ENCODE measurements at regions not wholly inside any gene's neighbourhood (a gene's known extent, or its start where the extent isn't known, plus 50 kb on each side); places are given as distances from the start of the nearest gene placed in this dataset.

GRCh38 chr2:106995556-106995955 lies 109.6 kb upstream of the ST6GAL2 start:
- Mint-ChIP-seq H3K4me1 (no peaks in the 10 kb centered on the region), H3K27me3 (no peaks in the 10 kb centered on the region), H3K4me3 (no peak overlapping the region), H3K36me3 (ENCODE audit: low read depth) (no peaks in the 10 kb centered on the region), H3K27ac (no peak overlapping the region), H3K9me3 (no peaks in the 10 kb centered on the region)
- DNase-seq = no peak
- intact Hi-C loops (cut with micrococcal nuclease) = no loop called here

- no peaks in the 10 kb centered on the region for H3K4me1 Mint-ChIP-seq
- no peaks in the 10 kb centered on the region for H3K9me3 Mint-ChIP-seq
- no peak for DNase-seq
- no peak overlapping the region for H3K4me3 Mint-ChIP-seq
- no peaks in the 10 kb centered on the region for H3K27me3 Mint-ChIP-seq
- intact Hi-C loops (cut with micrococcal nuclease) = no loop called here
- H3K27ac Mint-ChIP-seq = no peak overlapping the region
- no peaks in the 10 kb centered on the region for H3K36me3 Mint-ChIP-seq (ENCODE audit: low read depth)
Observed at GRCh38 chr2:106996171-106996769, 110.3 kb upstream of the ST6GAL2 start.

GRCh38 chr2:106997204-106997603 lies 111.2 kb upstream of the ST6GAL2 start:
- no peak for DNase-seq
- no peaks in the 10 kb centered on the region for H3K36me3 Mint-ChIP-seq (ENCODE audit: low read depth)
- H3K4me1 Mint-ChIP-seq = no peaks in the 10 kb centered on the region
- H3K27ac Mint-ChIP-seq = no peak overlapping the region
- H3K27me3 Mint-ChIP-seq = no peaks in the 10 kb centered on the region
- H3K9me3 Mint-ChIP-seq = no peaks in the 10 kb centered on the region
- intact Hi-C loops (cut with micrococcal nuclease) = no loop called here
- H3K4me3 Mint-ChIP-seq = no peak overlapping the region

GRCh38 chr2:107001062-107001461 lies 115.1 kb upstream of the ST6GAL2 start:
- Mint-ChIP-seq H3K9me3 (no peaks in the 10 kb centered on the region), H3K4me3 (no peak overlapping the region)

GRCh38 chr2:107001551-107001950 lies 115.6 kb upstream of the ST6GAL2 start:
- Mint-ChIP-seq H3K27ac (no peak overlapping the region), H3K36me3 (ENCODE audit: low read depth) (no peaks in the 10 kb centered on the region), H3K27me3 (no peaks in the 10 kb centered on the region), H3K9me3 (no peaks in the 10 kb centered on the region), H3K4me1 (no peaks in the 10 kb centered on the region), H3K4me3 (no peak overlapping the region)
- DNase-seq = no peak
- intact Hi-C loops (cut with micrococcal nuclease) = no loop called here

More at GRCh38 chr2:107001062-107001461, 115.1 kb upstream of the ST6GAL2 start:
- Mint-ChIP-seq H3K27ac (no peak overlapping the region), H3K4me1 (no peaks in the 10 kb centered on the region), H3K36me3 (ENCODE audit: low read depth) (no peaks in the 10 kb centered on the region), H3K27me3 (no peaks in the 10 kb centered on the region)
- DNase-seq = no peak
- intact Hi-C loops (cut with micrococcal nuclease) = no loop called here

GRCh38 chr2:107001964-107002696 lies 116.2 kb upstream of the ST6GAL2 start:
- Mint-ChIP-seq H3K36me3 (ENCODE audit: low read depth) (no peaks in the 10 kb centered on the region), H3K27me3 (no peaks in the 10 kb centered on the region), H3K4me3 (no peak overlapping the region), H3K4me1 (no peaks in the 10 kb centered on the region), H3K9me3 (no peaks in the 10 kb centered on the region), H3K27ac (no peak overlapping the region)
- no peak for DNase-seq
- intact Hi-C loops (cut with micrococcal nuclease) = no loop called here

- Mint-ChIP-seq H3K4me3 (no peak overlapping the region), H3K27ac (no peak overlapping the region), H3K9me3 (no peaks in the 10 kb centered on the region), H3K4me1 (no peaks in the 10 kb centered on the region), H3K36me3 (ENCODE audit: low read depth) (no peaks in the 10 kb centered on the region), H3K27me3 (no peaks in the 10 kb centered on the region)
- intact Hi-C loops (cut with micrococcal nuclease) = no loop called here
- no peak for DNase-seq
Observed at GRCh38 chr2:107002735-107003134, 116.8 kb upstream of the ST6GAL2 start.

- Mint-ChIP-seq H3K27me3 (no peaks in the 10 kb centered on the region), H3K36me3 (ENCODE audit: low read depth) (no peaks in the 10 kb centered on the region), H3K9me3 (no peaks in the 10 kb centered on the region), H3K27ac (no peak overlapping the region), H3K4me1 (no peaks in the 10 kb centered on the region), H3K4me3 (no peak overlapping the region)
- no peak for DNase-seq
- intact Hi-C loops (cut with micrococcal nuclease) = no loop called here
Observed at GRCh38 chr2:107005853-107006252, 119.9 kb upstream of the ST6GAL2 start.

- intact Hi-C loops (cut with micrococcal nuclease) = no loop called here
- H3K9me3 Mint-ChIP-seq = no peaks in the 10 kb centered on the region
- no peak overlapping the region for H3K27ac Mint-ChIP-seq
- no peak overlapping the region for H3K4me3 Mint-ChIP-seq
- no peak for DNase-seq
- H3K27me3 Mint-ChIP-seq = no peaks in the 10 kb centered on the region
- H3K36me3 Mint-ChIP-seq (ENCODE audit: low read depth) = no peaks in the 10 kb centered on the region
- no peaks in the 10 kb centered on the region for H3K4me1 Mint-ChIP-seq
Observed at GRCh38 chr2:107006836-107007235, 120.9 kb upstream of the ST6GAL2 start.

- DNase-seq = no peak
- H3K4me3 Mint-ChIP-seq = no peak overlapping the region
- H3K9me3 Mint-ChIP-seq = no peaks in the 10 kb centered on the region
- no peaks in the 10 kb centered on the region for H3K4me1 Mint-ChIP-seq
- no peaks in the 10 kb centered on the region for H3K36me3 Mint-ChIP-seq (ENCODE audit: low read depth)
- no peak overlapping the region for H3K27ac Mint-ChIP-seq
- intact Hi-C loops (cut with micrococcal nuclease) = no loop called here
- H3K27me3 Mint-ChIP-seq = no peaks in the 10 kb centered on the region
Observed at GRCh38 chr2:107007927-107008326, 122.0 kb upstream of the ST6GAL2 start.

- no peaks in the 10 kb centered on the region for H3K36me3 Mint-ChIP-seq (ENCODE audit: low read depth)
- DNase-seq = no peak
- H3K9me3 Mint-ChIP-seq = no peaks in the 10 kb centered on the region
- intact Hi-C loops (cut with micrococcal nuclease) = no loop called here
- no peaks in the 10 kb centered on the region for H3K27me3 Mint-ChIP-seq
- H3K4me3 Mint-ChIP-seq = no peak overlapping the region
- H3K27ac Mint-ChIP-seq = no peak overlapping the region
- H3K4me1 Mint-ChIP-seq = no peaks in the 10 kb centered on the region
Observed at GRCh38 chr2:107008843-107009242, 122.9 kb upstream of the ST6GAL2 start.

GRCh38 chr2:107009275-107009674 lies 123.3 kb upstream of the ST6GAL2 start:
- Mint-ChIP-seq H3K36me3 (ENCODE audit: low read depth) (no peaks in the 10 kb centered on the region), H3K9me3 (no peaks in the 10 kb centered on the region), H3K27me3 (no peaks in the 10 kb centered on the region), H3K4me1 (no peaks in the 10 kb centered on the region), H3K27ac (no peak overlapping the region), H3K4me3 (no peak overlapping the region)
- intact Hi-C loops (cut with micrococcal nuclease) = no loop called here
- no peak for DNase-seq

GRCh38 chr2:107012714-107013306 lies 126.8 kb upstream of the ST6GAL2 start:
- no peak overlapping the region for H3K27ac Mint-ChIP-seq
- no peak for DNase-seq
- H3K36me3 Mint-ChIP-seq (ENCODE audit: low read depth) = no peaks in the 10 kb centered on the region
- H3K4me3 Mint-ChIP-seq = no peak overlapping the region
- H3K27me3 Mint-ChIP-seq = no peaks in the 10 kb centered on the region
- intact Hi-C loops (cut with micrococcal nuclease) = no loop called here
- no peaks in the 10 kb centered on the region for H3K4me1 Mint-ChIP-seq
- no peaks in the 10 kb centered on the region for H3K9me3 Mint-ChIP-seq

GRCh38 chr2:107013884-107014283 lies 127.9 kb upstream of the ST6GAL2 start:
- no peaks in the 10 kb centered on the region for H3K27me3 Mint-ChIP-seq
- H3K9me3 Mint-ChIP-seq = no peaks in the 10 kb centered on the region
- H3K36me3 Mint-ChIP-seq (ENCODE audit: low read depth) = no peaks in the 10 kb centered on the region
- intact Hi-C loops (cut with micrococcal nuclease) = no loop called here
- H3K4me3 Mint-ChIP-seq = no peak overlapping the region
- no peak for DNase-seq
- no peak overlapping the region for H3K27ac Mint-ChIP-seq
- no peaks in the 10 kb centered on the region for H3K4me1 Mint-ChIP-seq
